ENCODE measurements at regions not wholly inside any gene's neighbourhood (a gene's known extent, or its start where the extent isn't known, plus 50 kb on each side); places are given as distances from the start of the nearest gene placed in this dataset.

DNA sequence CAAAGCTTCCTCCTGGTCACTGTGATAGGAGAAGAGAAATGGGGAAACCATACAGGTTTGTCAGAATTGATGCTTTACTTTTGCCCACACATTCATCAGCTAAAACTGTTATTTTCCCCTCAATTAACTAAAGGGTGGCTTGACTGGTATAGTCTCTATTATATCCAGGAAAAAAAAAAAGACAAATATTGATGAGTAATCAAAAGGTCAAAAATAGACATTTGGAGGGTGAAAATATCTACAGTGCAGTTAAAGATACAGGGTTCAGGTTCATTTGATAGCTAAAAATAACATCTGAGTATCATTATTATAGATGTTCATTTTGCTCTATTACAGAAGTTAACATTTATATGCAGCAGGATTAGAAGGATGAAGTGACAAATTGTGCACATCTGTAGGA lies 577.6 kb upstream of the FAM98A start:
- no peak for TF ChIP-seq CTCF (IDR thresholded peaks at IDR 0.05; ENCODE audit: insufficient read depth, low read depth, low read length, missing control alignments)
- H3K4me3 ChIP-seq (ENCODE audit: low read length): no peak overlapping the region
- DNase-seq (ENCODE audit: low read depth): no peak

DNA sequence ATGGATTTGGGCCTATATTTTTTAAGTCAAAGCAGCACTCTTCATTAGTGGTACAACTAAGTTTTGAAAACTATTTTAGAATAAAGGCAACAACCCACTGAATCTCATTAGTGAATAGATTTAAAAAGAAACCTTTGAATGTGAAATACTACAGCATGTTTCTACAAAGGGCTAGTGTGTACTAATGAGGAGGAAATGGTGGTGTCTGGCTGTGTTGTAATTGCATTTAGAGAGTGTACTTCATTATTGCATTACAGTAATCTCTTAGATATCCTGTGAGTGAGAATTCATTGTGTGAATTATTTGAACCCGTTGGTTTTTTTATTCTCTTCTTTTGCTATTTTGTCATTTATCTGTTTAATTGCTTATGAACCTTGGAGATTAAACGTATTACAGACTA lies 575.4 kb upstream of the FAM98A start:
- no peak for TF ChIP-seq CTCF (IDR thresholded peaks at IDR 0.05; ENCODE audit: insufficient read depth, low read depth, low read length, missing control alignments)
- no peak for DNase-seq (ENCODE audit: low read depth)
- H3K4me3 ChIP-seq (ENCODE audit: low read length): no peak overlapping the region

GRCh38 chr2:34162231-34162630 lies 563.1 kb upstream of the FAM98A start:
- TF ChIP-seq CTCF (IDR thresholded peaks at IDR 0.05; ENCODE audit: insufficient read depth, low read depth, low read length, missing control alignments): no peak
- peak; percentile 9 for DNase-seq (ENCODE audit: low read depth)
- H3K4me3 ChIP-seq (ENCODE audit: low read length): no peak overlapping the region

- peak; percentile 29 for DNase-seq (ENCODE audit: low read depth)
- no peak for TF ChIP-seq CTCF (IDR thresholded peaks at IDR 0.05; ENCODE audit: insufficient read depth, low read depth, low read length, missing control alignments)
- H3K4me3 ChIP-seq (ENCODE audit: low read length): no peak overlapping the region
Observed at GRCh38 chr2:34161549-34161948, 562.5 kb upstream of the FAM98A start.

DNA sequence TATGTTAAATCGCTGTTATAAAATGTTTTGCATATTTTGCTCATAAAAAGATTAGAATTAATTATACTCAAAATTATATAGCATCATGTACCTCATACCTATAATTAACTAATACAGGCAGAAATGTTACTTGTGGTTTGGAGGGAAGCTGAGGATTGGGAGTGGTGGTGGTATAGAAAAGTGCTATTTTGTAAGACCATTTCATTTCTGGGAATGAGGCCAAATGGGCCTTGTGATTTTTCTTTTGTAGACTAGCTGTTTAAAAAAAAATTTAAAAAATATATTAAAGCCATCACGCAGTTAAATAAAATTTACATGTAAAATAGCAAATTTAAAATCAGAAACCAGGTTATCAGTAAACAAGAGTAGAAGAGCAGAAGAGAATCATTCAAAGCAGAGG lies 560.8 kb upstream of the FAM98A start:
- no peak for DNase-seq (ENCODE audit: low read depth)
- TF ChIP-seq CTCF (IDR thresholded peaks at IDR 0.05; ENCODE audit: insufficient read depth, low read depth, low read length, missing control alignments): no peak

GRCh38 chr2:34153484-34153883 lies 554.4 kb upstream of the FAM98A start:
- no peak overlapping the region for H3K4me3 ChIP-seq (ENCODE audit: low read length)
- no peak for DNase-seq (ENCODE audit: low read depth)
- TF ChIP-seq CTCF (IDR thresholded peaks at IDR 0.05; ENCODE audit: insufficient read depth, low read depth, low read length, missing control alignments): no peak

More for the DNA sequence above, 560.8 kb upstream of the FAM98A start:
- H3K4me3 ChIP-seq (ENCODE audit: low read length): no peak overlapping the region

DNA sequence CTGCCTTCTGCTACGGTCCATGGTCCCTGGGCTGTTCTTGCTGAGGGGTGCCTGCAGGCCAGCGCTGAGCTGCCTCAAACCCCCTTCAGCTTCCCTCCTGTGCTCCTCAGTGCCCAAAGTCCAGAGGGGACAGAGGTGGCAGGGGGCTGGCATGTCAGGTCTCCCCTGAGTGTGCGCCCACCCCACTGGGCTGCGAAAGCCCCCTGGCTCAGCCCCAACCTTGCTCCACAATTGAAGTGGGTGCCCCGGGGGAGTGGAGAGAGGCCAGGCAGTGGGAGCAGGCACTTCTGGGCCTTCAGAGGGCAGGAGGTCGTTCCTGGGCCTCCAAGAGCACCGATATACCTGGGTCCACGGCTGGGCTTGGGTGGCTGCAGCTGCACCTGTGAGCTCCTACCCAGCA lies 548.7 kb upstream of the FAM98A start:
- TF ChIP-seq CTCF (IDR thresholded peaks at IDR 0.05; ENCODE audit: insufficient read depth, low read depth, low read length, missing control alignments): no peak

More for the DNA sequence above, 548.7 kb upstream of the FAM98A start:
- no peak for DNase-seq (ENCODE audit: low read depth)
- H3K4me3 ChIP-seq (ENCODE audit: low read length): no peak overlapping the region
